ENCODE measurements at regions not wholly inside any gene's neighbourhood (a gene's known extent, or its start where the extent isn't known, plus 50 kb on each side); places are given as distances from the start of the nearest gene placed in this dataset.

DNA sequence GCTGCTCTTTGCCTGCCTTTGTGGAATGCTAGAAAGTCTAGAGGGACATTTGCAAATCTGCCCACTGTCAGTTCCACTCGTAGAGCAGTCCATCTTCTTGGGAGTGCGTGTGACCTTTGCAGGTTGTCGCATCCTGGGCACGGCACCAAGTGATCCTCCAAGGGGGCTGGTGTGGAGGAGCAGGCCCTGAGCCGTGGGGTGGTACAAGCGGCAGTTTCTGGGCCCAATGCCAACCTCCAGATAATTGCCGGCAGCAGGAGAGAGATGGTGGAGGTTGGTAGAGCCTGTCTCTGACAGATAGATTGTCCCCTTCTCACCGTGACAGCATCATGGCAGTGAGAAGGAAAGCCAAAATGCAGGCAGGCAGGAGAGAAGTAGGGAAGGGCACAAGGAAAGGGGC lies 150.7 kb upstream of the SLC14A2 start:
- TF ChIP-seq, protein P1, sequence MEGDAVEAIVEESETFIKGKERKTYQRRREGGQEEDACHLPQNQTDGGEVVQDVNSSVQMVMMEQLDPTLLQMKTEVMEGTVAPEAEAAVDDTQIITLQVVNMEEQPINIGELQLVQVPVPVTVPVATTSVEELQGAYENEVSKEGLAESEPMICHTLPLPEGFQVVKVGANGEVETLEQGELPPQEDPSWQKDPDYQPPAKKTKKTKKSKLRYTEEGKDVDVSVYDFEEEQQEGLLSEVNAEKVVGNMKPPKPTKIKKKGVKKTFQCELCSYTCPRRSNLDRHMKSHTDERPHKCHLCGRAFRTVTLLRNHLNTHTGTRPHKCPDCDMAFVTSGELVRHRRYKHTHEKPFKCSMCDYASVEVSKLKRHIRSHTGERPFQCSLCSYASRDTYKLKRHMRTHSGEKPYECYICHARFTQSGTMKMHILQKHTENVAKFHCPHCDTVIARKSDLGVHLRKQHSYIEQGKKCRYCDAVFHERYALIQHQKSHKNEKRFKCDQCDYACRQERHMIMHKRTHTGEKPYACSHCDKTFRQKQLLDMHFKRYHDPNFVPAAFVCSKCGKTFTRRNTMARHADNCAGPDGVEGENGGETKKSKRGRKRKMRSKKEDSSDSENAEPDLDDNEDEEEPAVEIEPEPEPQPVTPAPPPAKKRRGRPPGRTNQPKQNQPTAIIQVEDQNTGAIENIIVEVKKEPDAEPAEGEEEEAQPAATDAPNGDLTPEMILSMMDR (IDR thresholded peaks at IDR 0.05), result no peak
- no peak for TF ChIP-seq POLR2A (IDR thresholded peaks at IDR 0.05)
